ENCODE measurements at regions not wholly inside any gene's neighbourhood (a gene's known extent, or its start where the extent isn't known, plus 50 kb on each side); places are given as distances from the start of the nearest gene placed in this dataset.

DNA sequence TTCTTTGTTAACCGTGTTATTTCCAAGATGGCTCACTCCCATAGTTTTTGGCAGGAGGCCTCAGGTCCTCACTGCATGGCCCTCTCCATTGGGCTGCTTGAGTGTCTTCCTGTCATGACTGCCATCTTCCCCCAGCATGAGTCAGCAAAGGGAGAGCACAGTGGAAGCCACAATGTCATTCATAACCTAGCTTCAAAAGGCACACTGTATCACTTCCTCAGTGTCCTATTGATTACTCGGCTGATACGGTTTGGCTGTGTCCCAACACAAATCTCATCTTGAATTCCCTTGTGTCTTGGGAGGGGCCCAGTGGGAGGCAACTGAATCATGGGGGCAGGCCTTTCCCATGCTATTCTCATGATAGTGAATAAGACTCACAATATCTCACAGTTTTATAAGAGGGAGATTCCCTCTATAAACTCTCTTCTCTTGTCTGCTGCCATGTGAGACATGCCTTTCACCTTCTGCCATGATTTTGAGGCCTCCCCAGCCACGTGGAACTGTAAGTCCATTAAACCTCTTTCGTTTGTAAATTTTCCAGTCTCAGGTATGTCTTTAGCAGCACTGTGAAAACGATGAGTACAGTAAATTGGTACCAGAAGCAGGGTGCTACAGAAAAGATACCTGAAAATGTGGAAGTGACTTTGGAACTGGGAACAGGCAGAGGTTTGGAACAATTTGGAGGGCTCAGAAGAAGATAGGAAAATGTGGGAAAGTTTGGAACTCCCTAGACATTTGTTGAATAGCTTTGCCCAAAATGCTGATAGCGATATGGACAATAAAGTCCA, 106.5 kb downstream of the PRLHR start:
- ChIA-PET POLR2A (no interaction called here), CTCF (ENCODE audit: low intra/inter-chr PET ratio, low total read pairs) (no interaction called here)
- WGBS (ENCODE audit: low lambda C conversion rate) = under 1% methylated on average over 7 of the region's 7 CpGs
- BruUV-seq (replicated peaks) = no TSS peak
- intact Hi-C loops (cut with micrococcal nuclease; ENCODE audit: unreplicated experiment) (no loop called here), in situ Hi-C loops (cut with HindIII; ENCODE audit: extremely low pct_ligation_motif_present, low pct_unique_long_range_greater_than_20kb) (no loop called here)
- H3K4me3 ChIP-seq (replicated peaks in 1 of 3; ENCODE audit: insufficient read depth in 1 of 3, low read depth in 2 of 3, low read length in 3 of 3) = no peak overlapping the region
- H3K27ac ChIP-seq (ENCODE audit: extremely low read length, insufficient read depth, low read length) = no peak overlapping the region
- H3K27me3 ChIP-seq (ENCODE audit: control insufficient read depth in 1 of 2, insufficient read depth in 2 of 2, low read length in 2 of 2) = no peaks in the 10 kb centered on the region; a peak in 1 of 5 replicates
- H3K9me3 ChIP-seq (ENCODE audit: low read length) = no peaks in the 10 kb centered on the region
- no peaks in the 10 kb centered on the region for H4K20me1 ChIP-seq (ENCODE audit: insufficient read depth, low read length)
- no peaks in the 10 kb centered on the region for H3K79me2 ChIP-seq (ENCODE audit: insufficient read depth, low read length)
- DNase-seq (ENCODE audit: low spot score) (no peak), ATAC-seq (no peak), FAIRE-seq (no peak)
- H3K36me3 ChIP-seq (replicated peaks in 1 of 2; ENCODE audit: control insufficient read depth in 1 of 2, insufficient read depth in 2 of 2, low read length in 2 of 2) = no peaks in the 10 kb centered on the region
- H2AFZ ChIP-seq (ENCODE audit: low read length) = no peak overlapping the region
- H3K4me1 ChIP-seq (ENCODE audit: insufficient read depth, low read length) = no peaks in the 10 kb centered on the region
- no peak overlapping the region for H3K4me2 ChIP-seq (ENCODE audit: low read depth, low read length)
- H3K9ac ChIP-seq (ENCODE audit: insufficient read depth, low read depth, low read length) = no peak overlapping the region
- TF ChIP-seq ZSCAN12 (CRISPR knock-in tag; IDR thresholded peaks at IDR 0.05) (no peak), GLI4 (CRISPR knock-in tag; IDR thresholded peaks at IDR 0.05; ENCODE audit: borderline replicate concordance) (no peak), ZNF253 (CRISPR knock-in tag; IDR thresholded peaks at IDR 0.05; ENCODE audit: borderline replicate concordance) (no peak), MEIS2 (CRISPR knock-in tag; IDR thresholded peaks at IDR 0.05) (no peak), CBFB (CRISPR knock-in tag; IDR thresholded peaks at IDR 0.05) (no peak)
- TF ChIP-seq, protein P1, sequence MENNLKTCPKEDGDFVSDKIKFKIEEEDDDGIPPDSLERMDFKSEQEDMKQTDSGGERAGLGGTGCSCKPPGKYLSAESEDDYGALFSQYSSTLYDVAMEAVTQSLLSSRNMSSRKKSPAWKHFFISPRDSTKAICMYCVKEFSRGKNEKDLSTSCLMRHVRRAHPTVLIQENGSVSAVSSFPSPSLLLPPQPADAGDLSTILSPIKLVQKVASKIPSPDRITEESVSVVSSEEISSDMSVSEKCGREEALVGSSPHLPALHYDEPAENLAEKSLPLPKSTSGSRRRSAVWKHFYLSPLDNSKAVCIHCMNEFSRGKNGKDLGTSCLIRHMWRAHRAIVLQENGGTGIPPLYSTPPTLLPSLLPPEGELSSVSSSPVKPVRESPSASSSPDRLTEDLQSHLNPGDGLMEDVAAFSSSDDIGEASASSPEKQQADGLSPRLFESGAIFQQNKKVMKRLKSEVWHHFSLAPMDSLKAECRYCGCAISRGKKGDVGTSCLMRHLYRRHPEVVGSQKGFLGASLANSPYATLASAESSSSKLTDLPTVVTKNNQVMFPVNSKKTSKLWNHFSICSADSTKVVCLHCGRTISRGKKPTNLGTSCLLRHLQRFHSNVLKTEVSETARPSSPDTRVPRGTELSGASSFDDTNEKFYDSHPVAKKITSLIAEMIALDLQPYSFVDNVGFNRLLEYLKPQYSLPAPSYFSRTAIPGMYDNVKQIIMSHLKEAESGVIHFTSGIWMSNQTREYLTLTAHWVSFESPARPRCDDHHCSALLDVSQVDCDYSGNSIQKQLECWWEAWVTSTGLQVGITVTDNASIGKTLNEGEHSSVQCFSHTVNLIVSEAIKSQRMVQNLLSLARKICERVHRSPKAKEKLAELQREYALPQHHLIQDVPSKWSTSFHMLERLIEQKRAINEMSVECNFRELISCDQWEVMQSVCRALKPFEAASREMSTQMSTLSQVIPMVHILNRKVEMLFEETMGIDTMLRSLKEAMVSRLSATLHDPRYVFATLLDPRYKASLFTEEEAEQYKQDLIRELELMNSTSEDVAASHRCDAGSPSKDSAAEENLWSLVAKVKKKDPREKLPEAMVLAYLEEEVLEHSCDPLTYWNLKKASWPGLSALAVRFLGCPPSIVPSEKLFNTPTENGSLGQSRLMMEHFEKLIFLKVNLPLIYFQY (CRISPR knock-in tag; IDR thresholded peaks at IDR 0.05; ENCODE audit: borderline replicate concordance) = no peak
- TF ChIP-seq, protein P2, sequence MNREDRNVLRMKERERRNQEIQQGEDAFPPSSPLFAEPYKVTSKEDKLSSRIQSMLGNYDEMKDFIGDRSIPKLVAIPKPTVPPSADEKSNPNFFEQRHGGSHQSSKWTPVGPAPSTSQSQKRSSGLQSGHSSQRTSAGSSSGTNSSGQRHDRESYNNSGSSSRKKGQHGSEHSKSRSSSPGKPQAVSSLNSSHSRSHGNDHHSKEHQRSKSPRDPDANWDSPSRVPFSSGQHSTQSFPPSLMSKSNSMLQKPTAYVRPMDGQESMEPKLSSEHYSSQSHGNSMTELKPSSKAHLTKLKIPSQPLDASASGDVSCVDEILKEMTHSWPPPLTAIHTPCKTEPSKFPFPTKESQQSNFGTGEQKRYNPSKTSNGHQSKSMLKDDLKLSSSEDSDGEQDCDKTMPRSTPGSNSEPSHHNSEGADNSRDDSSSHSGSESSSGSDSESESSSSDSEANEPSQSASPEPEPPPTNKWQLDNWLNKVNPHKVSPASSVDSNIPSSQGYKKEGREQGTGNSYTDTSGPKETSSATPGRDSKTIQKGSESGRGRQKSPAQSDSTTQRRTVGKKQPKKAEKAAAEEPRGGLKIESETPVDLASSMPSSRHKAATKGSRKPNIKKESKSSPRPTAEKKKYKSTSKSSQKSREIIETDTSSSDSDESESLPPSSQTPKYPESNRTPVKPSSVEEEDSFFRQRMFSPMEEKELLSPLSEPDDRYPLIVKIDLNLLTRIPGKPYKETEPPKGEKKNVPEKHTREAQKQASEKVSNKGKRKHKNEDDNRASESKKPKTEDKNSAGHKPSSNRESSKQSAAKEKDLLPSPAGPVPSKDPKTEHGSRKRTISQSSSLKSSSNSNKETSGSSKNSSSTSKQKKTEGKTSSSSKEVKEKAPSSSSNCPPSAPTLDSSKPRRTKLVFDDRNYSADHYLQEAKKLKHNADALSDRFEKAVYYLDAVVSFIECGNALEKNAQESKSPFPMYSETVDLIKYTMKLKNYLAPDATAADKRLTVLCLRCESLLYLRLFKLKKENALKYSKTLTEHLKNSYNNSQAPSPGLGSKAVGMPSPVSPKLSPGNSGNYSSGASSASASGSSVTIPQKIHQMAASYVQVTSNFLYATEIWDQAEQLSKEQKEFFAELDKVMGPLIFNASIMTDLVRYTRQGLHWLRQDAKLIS (CRISPR knock-in tag; IDR thresholded peaks at IDR 0.05) = no peak
